Osteoblast (primary cell): ENCODE measurements at regions not wholly inside any gene's neighbourhood (a gene's known extent, or its start where the extent isn't known, plus 50 kb on each side); places are given as distances from the start of the nearest gene placed in this dataset.

Source experiments
- DNase-seq: peaks from one replicate; pipeline ENCODE4 v3.0.0; 2011; ENCODE audit warnings: low spot score, mixed read lengths; ENCODE audit not compliant: insufficient read length; ENCODE audit errors: missing footprints
- H2AFZ ChIP-seq: 2 replicates; pipeline ENCODE4 v1.6.0; 2011; ENCODE audit warnings: mild to moderate bottlenecking, low read length
- H3K27ac ChIP-seq: 2 replicates; pipeline ENCODE4 v1.5.1; 2011; ENCODE audit warnings: mild to moderate bottlenecking, low read depth, low read length, moderate library complexity
- H3K27me3 ChIP-seq: 2 replicates; pipeline ENCODE4 v1.6.0; 2012; ENCODE audit warnings: mild to moderate bottlenecking, control low read depth, inconsistent platforms, low read length, moderate library complexity; ENCODE audit not compliant: insufficient read depth
- H3K36me3 ChIP-seq: 2 replicates; pipeline ENCODE4 v1.5.1; 2011; ENCODE audit warnings: mild to moderate bottlenecking, low read length, control low read depth, moderate library complexity; ENCODE audit not compliant: insufficient read depth
- H3K4me1 ChIP-seq: 2 replicates; pipeline ENCODE4 v1.5.1; 2011; ENCODE audit warnings: mild to moderate bottlenecking, low read length, control low read depth, moderate library complexity; ENCODE audit not compliant: insufficient read depth
- H3K4me2 ChIP-seq: 2 replicates; pipeline ENCODE4 v1.6.0; 2011; ENCODE audit warnings: mild to moderate bottlenecking, low read length; ENCODE audit not compliant: insufficient read depth
- H3K4me3 ChIP-seq: fragments of 200-600 bp; sonication (generic); 3 replicates; pipeline ENCODE4 v1.5.1; 2012; ENCODE audit warnings: mild to moderate bottlenecking, low read length, inconsistent platforms; ENCODE audit not compliant: insufficient read depth
- H3K79me2 ChIP-seq: 2 replicates; pipeline ENCODE4 v1.6.0; 2012; ENCODE audit warnings: mild to moderate bottlenecking, low read length, control low read depth, inconsistent platforms; ENCODE audit not compliant: insufficient read depth
- H3K9me3 ChIP-seq: 2 replicates; pipeline ENCODE4 v1.5.1; 2011; ENCODE audit warnings: low read depth, low read length, control low read depth
- H4K20me1 ChIP-seq: 2 replicates; pipeline ENCODE4 v1.6.0; 2012; ENCODE audit warnings: mild to moderate bottlenecking, low read length, control low read depth; ENCODE audit not compliant: insufficient read depth
- TF ChIP-seq, protein P1 (sequence below): IDR thresholded peaks from 2 replicates; pipeline ENCODE4 v1.5.1; 2011; ENCODE audit warnings: mild to moderate bottlenecking, low read depth, low read length, moderate library complexity; ENCODE audit errors: extremely low read depth

DNA sequence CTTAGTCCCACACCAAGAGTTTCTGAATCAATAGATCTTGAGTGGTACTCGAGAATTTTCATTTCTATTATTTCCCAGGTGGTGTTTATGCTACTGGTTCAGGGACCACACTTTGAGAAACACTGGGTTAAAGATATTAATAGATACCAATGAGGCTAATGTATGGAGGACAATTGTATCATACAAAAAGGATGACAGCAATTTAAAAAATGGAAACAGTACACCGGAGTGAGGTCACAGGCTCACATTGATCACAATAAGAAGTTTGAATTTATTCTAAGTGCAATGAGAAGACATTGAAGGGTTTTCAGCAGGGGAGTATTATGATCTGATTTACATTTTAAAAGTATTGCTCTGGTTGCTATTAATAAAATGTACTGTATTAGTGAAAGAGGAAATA, 488.3 kb downstream of the PCDH17 start:
- H3K27ac ChIP-seq = no peak overlapping the region
- no peak overlapping the region for H3K4me2 ChIP-seq
- no peaks in the 10 kb centered on the region for H4K20me1 ChIP-seq
- peaks cover 3% of the 10 kb centered on the region for H3K9me3 ChIP-seq
- no peaks in the 10 kb centered on the region for H3K36me3 ChIP-seq
- no peak for DNase-seq
- H3K79me2 ChIP-seq = no peaks in the 10 kb centered on the region
- TF ChIP-seq, protein P1, sequence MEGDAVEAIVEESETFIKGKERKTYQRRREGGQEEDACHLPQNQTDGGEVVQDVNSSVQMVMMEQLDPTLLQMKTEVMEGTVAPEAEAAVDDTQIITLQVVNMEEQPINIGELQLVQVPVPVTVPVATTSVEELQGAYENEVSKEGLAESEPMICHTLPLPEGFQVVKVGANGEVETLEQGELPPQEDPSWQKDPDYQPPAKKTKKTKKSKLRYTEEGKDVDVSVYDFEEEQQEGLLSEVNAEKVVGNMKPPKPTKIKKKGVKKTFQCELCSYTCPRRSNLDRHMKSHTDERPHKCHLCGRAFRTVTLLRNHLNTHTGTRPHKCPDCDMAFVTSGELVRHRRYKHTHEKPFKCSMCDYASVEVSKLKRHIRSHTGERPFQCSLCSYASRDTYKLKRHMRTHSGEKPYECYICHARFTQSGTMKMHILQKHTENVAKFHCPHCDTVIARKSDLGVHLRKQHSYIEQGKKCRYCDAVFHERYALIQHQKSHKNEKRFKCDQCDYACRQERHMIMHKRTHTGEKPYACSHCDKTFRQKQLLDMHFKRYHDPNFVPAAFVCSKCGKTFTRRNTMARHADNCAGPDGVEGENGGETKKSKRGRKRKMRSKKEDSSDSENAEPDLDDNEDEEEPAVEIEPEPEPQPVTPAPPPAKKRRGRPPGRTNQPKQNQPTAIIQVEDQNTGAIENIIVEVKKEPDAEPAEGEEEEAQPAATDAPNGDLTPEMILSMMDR = no peak
- no peak overlapping the region for H2AFZ ChIP-seq
- H3K4me3 ChIP-seq = no peak overlapping the region
- no peaks in the 10 kb centered on the region for H3K27me3 ChIP-seq
- no peaks in the 10 kb centered on the region for H3K4me1 ChIP-seq

DNA sequence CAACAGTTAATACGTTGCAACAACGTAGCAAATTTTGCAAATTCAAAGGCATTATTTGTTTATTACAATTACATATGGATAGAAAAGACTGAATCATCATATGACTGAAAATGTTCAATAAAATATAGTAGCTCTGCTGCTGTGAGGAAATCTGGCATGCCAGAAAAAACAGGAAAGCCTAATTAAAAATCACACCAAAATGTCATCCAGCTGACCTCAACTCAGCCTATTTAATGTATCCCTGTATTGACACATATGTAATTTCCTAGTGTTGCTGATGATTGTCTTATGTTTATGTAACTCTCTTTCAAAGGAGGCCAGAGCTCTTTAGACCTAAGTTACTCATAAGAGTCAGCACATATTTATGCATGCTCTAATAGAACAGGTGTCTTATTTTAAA, 495.0 kb downstream of the PCDH17 start:
- H3K4me3 ChIP-seq = no peak overlapping the region
- H2AFZ ChIP-seq = no peak overlapping the region
- H3K27ac ChIP-seq = no peak overlapping the region
- H3K4me2 ChIP-seq = no peak overlapping the region
- H3K36me3 ChIP-seq = no peaks in the 10 kb centered on the region
- no peak for DNase-seq
- H4K20me1 ChIP-seq = no peaks in the 10 kb centered on the region
- no peaks in the 10 kb centered on the region for H3K4me1 ChIP-seq
- TF ChIP-seq, protein P1 = no peak
- peaks cover 3% of the 10 kb centered on the region for H3K9me3 ChIP-seq
- no peaks in the 10 kb centered on the region for H3K79me2 ChIP-seq
- H3K27me3 ChIP-seq = no peaks in the 10 kb centered on the region

DNA sequence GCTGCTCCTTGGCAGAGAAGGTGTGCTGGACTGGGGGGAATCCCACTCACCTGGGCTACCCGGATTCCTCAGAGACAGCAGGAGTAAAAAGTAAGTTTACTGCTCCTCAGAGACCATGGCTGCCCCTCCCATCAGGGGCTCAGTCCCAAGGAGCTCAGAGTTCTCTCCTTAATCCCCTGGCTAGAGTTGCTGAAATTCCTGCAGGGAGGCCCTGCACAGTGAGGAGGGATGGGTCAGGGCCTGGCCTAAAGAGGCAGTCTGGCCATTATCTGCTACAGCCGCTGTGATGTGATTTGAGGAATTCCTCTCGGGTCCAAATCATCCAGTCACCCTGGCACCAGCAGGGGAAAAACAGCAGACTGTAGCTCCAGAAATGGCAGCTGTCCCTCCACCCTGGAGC, 502.5 kb downstream of the PCDH17 start:
- no peaks in the 10 kb centered on the region for H3K4me1 ChIP-seq
- H3K79me2 ChIP-seq = no peaks in the 10 kb centered on the region
- no peaks in the 10 kb centered on the region for H4K20me1 ChIP-seq
- TF ChIP-seq, protein P1 = no peak
- H3K9me3 ChIP-seq = no peaks in the 10 kb centered on the region
- H3K4me2 ChIP-seq = no peak overlapping the region
- H3K27ac ChIP-seq = no peak overlapping the region
- no peak overlapping the region for H2AFZ ChIP-seq
- no peaks in the 10 kb centered on the region for H3K36me3 ChIP-seq
- H3K27me3 ChIP-seq = no peaks in the 10 kb centered on the region
- H3K4me3 ChIP-seq = no peak overlapping the region
- no peak for DNase-seq

DNA sequence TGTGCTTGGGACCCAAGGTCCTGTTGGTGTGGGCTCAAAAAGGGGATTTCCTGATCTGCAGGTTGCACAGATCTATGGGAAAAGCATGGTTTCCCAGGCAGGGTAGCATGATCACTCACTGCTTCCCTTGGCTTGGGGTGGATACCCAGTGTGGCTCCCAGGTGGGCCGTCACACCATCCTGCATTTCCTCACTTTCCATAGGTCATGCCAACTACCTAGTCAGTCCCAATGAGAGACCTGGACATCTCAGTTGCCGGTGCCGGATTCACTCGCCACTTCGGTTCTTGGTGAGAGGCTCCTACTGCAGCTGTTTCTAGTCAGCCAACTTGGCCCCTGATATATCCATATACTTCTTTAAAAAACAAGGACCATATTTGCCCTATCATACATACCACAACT, 503.0 kb downstream of the PCDH17 start:
- no peak overlapping the region for H2AFZ ChIP-seq
- H3K4me1 ChIP-seq = no peaks in the 10 kb centered on the region
- no peak overlapping the region for H3K4me2 ChIP-seq
- H3K27ac ChIP-seq = no peak overlapping the region
- no peak overlapping the region for H3K4me3 ChIP-seq
- no peaks in the 10 kb centered on the region for H3K27me3 ChIP-seq
- no peaks in the 10 kb centered on the region for H3K36me3 ChIP-seq
- no peaks in the 10 kb centered on the region for H3K79me2 ChIP-seq
- no peaks in the 10 kb centered on the region for H4K20me1 ChIP-seq
- TF ChIP-seq, protein P1 = no peak
- H3K9me3 ChIP-seq = no peaks in the 10 kb centered on the region
- no peak for DNase-seq
